Trophoblast cell (in vitro differentiated cells and primary cell): ENCODE measurements at regions not wholly inside any gene's neighbourhood (a gene's known extent, or its start where the extent isn't known, plus 50 kb on each side); places are given as distances from the start of the nearest gene placed in this dataset.

ENCODE experiments used
- DNase-seq, 2 donors: peaks; one replicate each; pipeline ENCODE4 v3.0.0-alpha.2; 2016
- H2AFZ ChIP-seq: 2 replicates; pipeline ENCODE4 v1.6.1; 2013; ENCODE audit warnings: low read length, moderate library complexity, mild to moderate bottlenecking; ENCODE audit not compliant: insufficient read depth, poor library complexity
- H2AK5ac ChIP-seq: 2 replicates; pipeline ENCODE4 v1.6.1; 2013; ENCODE audit warnings: mild to moderate bottlenecking, low read length
- H2BK120ac ChIP-seq: 2 replicates; pipeline ENCODE4 v1.6.1; 2013; ENCODE audit warnings: low read length, mild to moderate bottlenecking, moderate library complexity; ENCODE audit not compliant: insufficient read depth, poor library complexity
- H2BK12ac ChIP-seq: 2 replicates; pipeline ENCODE4 v1.6.1; 2013; ENCODE audit warnings: mild to moderate bottlenecking, low read length, moderate library complexity
- H2BK5ac ChIP-seq: 2 replicates; pipeline ENCODE4 v1.6.1; 2013; ENCODE audit warnings: low read length, low read depth, moderate library complexity, mild to moderate bottlenecking; ENCODE audit not compliant: poor library complexity
- H3K14ac ChIP-seq: 2 replicates; pipeline ENCODE4 v1.6.1; 2013; ENCODE audit warnings: mild to moderate bottlenecking, low read length
- H3K18ac ChIP-seq: 2 replicates; pipeline ENCODE4 v1.6.1; 2013; ENCODE audit warnings: mild to moderate bottlenecking, low read length
- H3K23ac ChIP-seq: 2 replicates; pipeline ENCODE4 v1.6.1; 2013; ENCODE audit warnings: low read length
- H3K27ac ChIP-seq: 2 replicates; pipeline ENCODE4 v1.5.1; 2013; ENCODE audit warnings: low read depth, mild to moderate bottlenecking, inconsistent platforms, low read length, moderate library complexity
- H3K27me3 ChIP-seq: 2 replicates; pipeline ENCODE4 v1.6.1; 2013; ENCODE audit warnings: inconsistent platforms, mild to moderate bottlenecking, low read length, moderate library complexity; ENCODE audit not compliant: insufficient read depth
- H3K36me3 ChIP-seq, 2 experiments: 1 replicate in 1 of 2; 2 replicates in 1 of 2; pipeline ENCODE4 v1.6.1; 2013; ENCODE audit warnings: low read length in 2 of 2, mild to moderate bottlenecking in 2 of 2, moderate library complexity in 1 of 2; ENCODE audit not compliant: insufficient read depth in 2 of 2, control insufficient read depth in 1 of 2
- H3K4ac ChIP-seq: 2 replicates; pipeline ENCODE4 v1.6.1; 2013; ENCODE audit warnings: low read depth, mild to moderate bottlenecking, low read length, moderate library complexity
- H3K4me1 ChIP-seq, 2 experiments: 1 replicate in 1 of 2; 2 replicates in 1 of 2; pipeline ENCODE4 v1.6.1; 2013; ENCODE audit warnings: low read length in 2 of 2, mild to moderate bottlenecking in 2 of 2, moderate library complexity in 1 of 2; ENCODE audit not compliant: insufficient read depth in 2 of 2, control insufficient read depth in 1 of 2
- H3K4me2 ChIP-seq: 2 replicates; pipeline ENCODE4 v1.6.1; 2013; ENCODE audit warnings: inconsistent platforms, mild to moderate bottlenecking, low read length, moderate library complexity
- H3K4me3 ChIP-seq: 2 replicates; pipeline ENCODE4 v1.5.1; 2013; ENCODE audit warnings: mild to moderate bottlenecking, low read depth, low read length, inconsistent platforms
- H3K79me1 ChIP-seq: one replicate; pipeline ENCODE4 v1.6.1; 2013; ENCODE audit warnings: low read length
- H3K79me2 ChIP-seq: 2 replicates; pipeline ENCODE4 v1.6.1; 2013; ENCODE audit warnings: low read length, mild to moderate bottlenecking; ENCODE audit not compliant: control insufficient read depth, insufficient read depth, poor library complexity
- H3K9ac ChIP-seq: 2 replicates; pipeline ENCODE4 v1.6.1; 2013; ENCODE audit warnings: mild to moderate bottlenecking, low read length
- H3K9me3 ChIP-seq: 2 replicates; pipeline ENCODE4 v1.6.1; 2013; ENCODE audit warnings: low read depth, mild to moderate bottlenecking, control low read depth, inconsistent platforms, low read length; ENCODE audit not compliant: insufficient read depth
- H4K12ac ChIP-seq: 2 replicates; pipeline ENCODE4 v1.6.1; 2013; ENCODE audit warnings: low read depth, mild to moderate bottlenecking, low read length, moderate library complexity
- H4K8ac ChIP-seq: 2 replicates; pipeline ENCODE4 v1.6.1; 2013; ENCODE audit warnings: low read depth, mild to moderate bottlenecking, low read length, moderate library complexity
- H4K91ac ChIP-seq: one replicate; pipeline ENCODE4 v1.6.1; 2013; ENCODE audit warnings: low read depth, mild to moderate bottlenecking, low read length, moderate library complexity
- WGBS: extraction: QIAGEN DNeasy Blood & Tissue Kit; methylation state at CpG from one replicate; pipeline ENCODE4 v1.1.7; 2013; ENCODE audit warnings: missing lambda C conversion rate; ENCODE audit not compliant: insufficient read length, insufficient coverage; ENCODE audit errors: extremely low coverage; 5-methylcytosine and 5-hydroxymethylcytosine counted together

GRCh38 chr22:47690166-47690565, 927.7 kb downstream of the TBC1D22A start:
- Histone ChIP-seq H3K79me2 (no peaks in the 10 kb centered on the region), H4K91ac (no peak overlapping the region), H3K18ac (no peak overlapping the region), H4K8ac (no peak overlapping the region), H3K9me3 (peaks cover 7% of the 10 kb centered on the region), H2BK120ac (no peak overlapping the region), H3K79me1 (no peaks in the 10 kb centered on the region), H2AFZ (no peak overlapping the region), H3K36me3 (no peaks in the 10 kb centered on the region), H3K27me3 (no peaks in the 10 kb centered on the region), H3K4me1 (no peaks in the 10 kb centered on the region), H3K4me3 (no peak overlapping the region), H4K12ac (no peak overlapping the region), H3K4ac (no peak overlapping the region), H2BK12ac (no peak overlapping the region), H3K23ac (no peak overlapping the region), H3K4me2 (no peak overlapping the region), H3K9ac (no peak overlapping the region), H3K14ac (no peak overlapping the region), H2BK5ac (no peak overlapping the region), H2AK5ac (no peak overlapping the region), H3K27ac (no peak overlapping the region)
- WGBS, result no CpG with 5 or more reads among the region's 2 CpGs
- DNase-seq, result no peak

DNA sequence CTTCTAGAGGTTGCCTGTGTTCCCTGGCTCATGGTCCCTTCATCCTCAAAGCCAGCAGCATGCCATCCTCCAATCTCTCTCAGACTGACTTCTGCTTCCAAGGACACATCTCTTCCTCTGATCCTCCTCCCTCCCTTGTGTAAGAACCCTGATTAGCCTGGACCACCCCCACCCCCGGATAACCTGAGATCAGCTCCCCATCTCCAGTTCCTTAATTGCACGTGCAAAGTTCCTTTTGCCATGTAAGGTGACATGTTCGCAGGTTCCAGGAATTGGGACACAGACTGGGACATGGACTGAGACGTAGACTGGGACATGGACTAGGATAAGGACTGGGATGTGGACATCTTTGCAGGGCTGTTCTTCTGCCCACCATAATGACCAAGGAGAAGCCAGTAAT, 925.3 kb downstream of the TBC1D22A start:
- Histone ChIP-seq H3K18ac (no peak overlapping the region), H3K27ac (no peak overlapping the region), H3K9ac (no peak overlapping the region), H3K23ac (no peak overlapping the region), H2BK5ac (no peak overlapping the region), H4K91ac (no peak overlapping the region), H3K79me2 (no peaks in the 10 kb centered on the region), H2BK120ac (no peak overlapping the region), H3K27me3 (no peaks in the 10 kb centered on the region), H2AFZ (no peak overlapping the region), H3K4me3 (no peak overlapping the region), H4K8ac (no peak overlapping the region), H3K36me3 (no peaks in the 10 kb centered on the region), H3K4me2 (no peak overlapping the region), H3K14ac (no peak overlapping the region), H3K9me3 (peaks cover 14% of the 10 kb centered on the region), H2BK12ac (no peak overlapping the region), H3K4ac (no peak overlapping the region), H3K4me1 (no peaks in the 10 kb centered on the region), H2AK5ac (no peak overlapping the region), H3K79me1 (no peaks in the 10 kb centered on the region), H4K12ac (no peak overlapping the region)
- WGBS, result no CpG with 5 or more reads among the region's 4 CpGs
- no peak for DNase-seq

GRCh38 chr22:47687346-47687655, 924.9 kb downstream of the TBC1D22A start:
- H3K4me3 ChIP-seq, result no peak overlapping the region
- no peaks in the 10 kb centered on the region for H3K4me1 ChIP-seq
- H3K9me3 ChIP-seq, result peaks cover 17% of the 10 kb centered on the region
- no peak for DNase-seq
- H2BK5ac ChIP-seq, result no peak overlapping the region
- H3K79me2 ChIP-seq, result no peaks in the 10 kb centered on the region
- H3K27me3 ChIP-seq, result no peaks in the 10 kb centered on the region
- no peak overlapping the region for H2BK120ac ChIP-seq
- H2BK12ac ChIP-seq, result no peak overlapping the region
- no peak overlapping the region for H2AFZ ChIP-seq
- H4K12ac ChIP-seq, result no peak overlapping the region
- no peak overlapping the region for H3K14ac ChIP-seq
- no peak overlapping the region for H3K27ac ChIP-seq
- no peak overlapping the region for H3K18ac ChIP-seq
- no peaks in the 10 kb centered on the region for H3K79me1 ChIP-seq
- no peak overlapping the region for H2AK5ac ChIP-seq
- H3K36me3 ChIP-seq, result no peaks in the 10 kb centered on the region
- no peak overlapping the region for H3K4ac ChIP-seq
- H3K9ac ChIP-seq, result no peak overlapping the region
- no CpG with 5 or more reads among the region's 5 CpGs for WGBS
- H4K8ac ChIP-seq, result no peak overlapping the region
- H3K23ac ChIP-seq, result no peak overlapping the region
- no peak overlapping the region for H4K91ac ChIP-seq
- H3K4me2 ChIP-seq, result no peak overlapping the region

GRCh38 chr22:47686594-47687345, 924.3 kb downstream of the TBC1D22A start:
- Histone ChIP-seq H3K9ac (no peak overlapping the region), H4K12ac (no peak overlapping the region), H3K4me3 (no peak overlapping the region), H2BK12ac (no peak overlapping the region), H3K9me3 (peaks cover 22% of the 10 kb centered on the region), H3K79me1 (no peaks in the 10 kb centered on the region), H3K18ac (no peak overlapping the region), H3K27ac (no peak overlapping the region), H4K91ac (no peak overlapping the region), H2AFZ (no peak overlapping the region), H3K4me2 (no peak overlapping the region), H3K23ac (no peak overlapping the region), H2BK120ac (no peak overlapping the region), H4K8ac (no peak overlapping the region), H3K4me1 (no peaks in the 10 kb centered on the region), H3K27me3 (no peaks in the 10 kb centered on the region), H2BK5ac (no peak overlapping the region), H3K14ac (no peak overlapping the region), H3K4ac (no peak overlapping the region), H3K36me3 (no peaks in the 10 kb centered on the region), H3K79me2 (no peaks in the 10 kb centered on the region), H2AK5ac (no peak overlapping the region)
- no CpG with 5 or more reads among the region's 11 CpGs for WGBS
- DNase-seq, result no peak
